SK-N-SH (cell line): ENCODE measurements at regions not wholly inside any gene's neighbourhood (a gene's known extent, or its start where the extent isn't known, plus 50 kb on each side); places are given as distances from the start of the nearest gene placed in this dataset.

Experiments
- CTCF ChIA-PET: fragments of 300-600, 350-600 bp; formaldehyde crosslinking; extraction: SDS; loops from one replicate; lab custom pipeline; 2021; lab: Yijun Ruan, JAX
- POLR2A ChIA-PET: fragments of 350-600 bp; sonication (Branson Sonifier 250); formaldehyde crosslinking; extraction: SDS; loops from one replicate; lab custom pipeline; 2020; ENCODE audit warnings: antibody characterized with exemption, inconsistent platforms; lab: Yijun Ruan, JAX
- DNase-seq: peaks from one replicate; pipeline ENCODE4 v3.0.0; 2012
- H2AFZ ChIP-seq: fragments of 200-600 bp; sonication (generic); 2 replicates; pipeline ENCODE4 v1.8.1; 2016; ENCODE audit warnings: antibody characterized with exemption, mild to moderate bottlenecking, low read depth
- H3F3A ChIP-seq: fragments of 200-600 bp; sonication (generic); replicated peaks from 2 replicates; pipeline ENCODE3; 2016; ENCODE audit warnings: antibody characterized with exemption, mild to moderate bottlenecking; ENCODE audit not compliant: insufficient read depth
- H3K27ac ChIP-seq, 2 experiments: fragments of 200-500 bp in 1 of 2; fragments of 200-600 bp in 1 of 2; sonication (Bioruptor generic) in 1 of 2; sonication (generic), shearing (Covaris generic) in 1 of 2; 2 replicates each; pipeline versions ENCODE4 v1.5.1 to v1.6.1; 2014 to 2016; ENCODE audit warnings: low read depth in 2 of 2, inconsistent platforms in 1 of 2, low read length in 1 of 2, mild to moderate bottlenecking in 1 of 2, mixed read lengths in 1 of 2
- H3K27me3 ChIP-seq: fragments of 200-600 bp; sonication (generic), shearing (Covaris generic); 2 replicates; pipeline ENCODE4 v1.6.1; 2016; ENCODE audit warnings: mixed run types; ENCODE audit not compliant: insufficient read depth
- H3K36me3 ChIP-seq, 2 experiments: fragments of 200-500 bp in 1 of 2; fragments of 200-600 bp in 1 of 2; sonication (Bioruptor generic) in 1 of 2; sonication (generic) in 1 of 2; replicated peaks in 1 of 2; 2 replicates each; pipeline versions ENCODE3 to v1.5.1; 2014 to 2016; ENCODE audit warnings: low read length in 1 of 2, mild to moderate bottlenecking in 1 of 2; ENCODE audit not compliant: insufficient read depth in 2 of 2, control insufficient read depth in 1 of 2
- H3K4me1 ChIP-seq, 2 experiments: fragments of 200-500 bp in 1 of 2; fragments of 200-600 bp in 1 of 2; sonication (Bioruptor generic) in 1 of 2; sonication (generic), shearing (Covaris generic) in 1 of 2; 2 replicates each; pipeline versions ENCODE4 v1.5.1 to v1.6.1; 2014 to 2016; ENCODE audit warnings: low read depth in 1 of 2, low read length in 1 of 2, mixed run types in 1 of 2; ENCODE audit not compliant: insufficient read depth in 2 of 2, control insufficient read depth in 1 of 2
- H3K4me2 ChIP-seq: fragments of 200-600 bp; sonication (generic), shearing (Covaris generic); 2 replicates; pipeline ENCODE4 v1.6.1; 2017; ENCODE audit warnings: mixed run types
- H3K4me3 ChIP-seq, 2 experiments: fragments of 200-500 bp in 1 of 2; fragments of 200-600 bp in 1 of 2; sonication (Bioruptor generic) in 1 of 2; sonication (generic), shearing (Covaris generic) in 1 of 2; 2 replicates each; pipeline versions ENCODE4 v1.5.1 to v1.8.1; 2014 to 2016; ENCODE audit warnings: low read depth in 2 of 2, inconsistent platforms in 1 of 2, low read length in 1 of 2, mild to moderate bottlenecking in 1 of 2, mixed read lengths in 1 of 2, moderate library complexity in 1 of 2
- H3K79me2 ChIP-seq: fragments of 200-600 bp; sonication (generic); 2 replicates; pipeline ENCODE4 v1.8.1; 2017; ENCODE audit warnings: mild to moderate bottlenecking; ENCODE audit not compliant: insufficient read depth
- H3K9ac ChIP-seq: fragments of 200-600 bp; sonication (generic); 2 replicates; pipeline ENCODE4 v1.6.1; 2017; ENCODE audit warnings: mixed run types
- H3K9me2 ChIP-seq: fragments of 200-600 bp; sonication (generic); 2 replicates; pipeline ENCODE4 v1.6.1; 2017; ENCODE audit warnings: mixed run types
- H3K9me3 ChIP-seq: fragments of 200-600 bp; sonication (generic); 2 replicates; pipeline ENCODE4 v1.6.1; 2017; ENCODE audit warnings: mixed run types, mild to moderate bottlenecking, moderate library complexity
- H4K20me1 ChIP-seq: fragments of 200-600 bp; sonication (generic); 2 replicates; pipeline ENCODE4 v1.6.1; 2017; ENCODE audit warnings: mild to moderate bottlenecking, mixed run types; ENCODE audit not compliant: insufficient read depth
- CHD2 ChIP-seq: fragments of 150-350 bp; IDR thresholded peaks from 2 replicates; pipeline ENCODE4 v1.6.1; 2018; ENCODE audit warnings: low read length; ENCODE audit not compliant: partially characterized antibody
- ELF1 ChIP-seq: IDR thresholded peaks from 2 replicates; pipeline ENCODE4 v1.4.0; 2012
- FOXJ3 ChIP-seq: sonication (generic); formaldehyde crosslinking; IDR thresholded peaks from 2 replicates; pipeline ENCODE4 v1.5.1; 2020; ENCODE audit warnings: mild to moderate bottlenecking, missing genetic modification reagents
- FOXM1 ChIP-seq: IDR thresholded peaks from 2 replicates; pipeline ENCODE4 v1.4.0; 2012; ENCODE audit warnings: low read depth, mild to moderate bottlenecking
- MAX ChIP-seq: IDR thresholded peaks from 2 replicates; pipeline ENCODE4 v1.4.0; 2012; ENCODE audit warnings: low read depth
- MEF2A ChIP-seq: IDR thresholded peaks from 2 replicates; pipeline ENCODE4 v1.4.0; 2012; ENCODE audit warnings: low read depth, borderline replicate concordance
- MXI1 ChIP-seq: IDR thresholded peaks from 2 replicates; pipeline ENCODE4 v1.6.1; 2012; ENCODE audit warnings: mild to moderate bottlenecking, low read depth, low read length, improper control_type of control experiment
- NRF1 ChIP-seq: IDR thresholded peaks from 2 replicates; pipeline ENCODE4 v1.6.1; 2012; ENCODE audit warnings: low read depth, mild to moderate bottlenecking, low read length
- POLR2AphosphoS5 ChIP-seq: IDR thresholded peaks from 2 replicates; pipeline ENCODE4 v1.6.1; 2012; ENCODE audit warnings: low read depth, low read length
- RCOR1 ChIP-seq: fragments of 150-350 bp; IDR thresholded peaks from 2 replicates; pipeline ENCODE4 v1.6.1; 2017; ENCODE audit warnings: antibody characterized with exemption, low read length
- RFX5 ChIP-seq: IDR thresholded peaks from 2 replicates; pipeline ENCODE4 v1.6.1; 2012; ENCODE audit warnings: mild to moderate bottlenecking, improper control_type of control experiment, low read length
- SMC3 ChIP-seq: IDR thresholded peaks from 2 replicates; pipeline ENCODE4 v1.6.1; 2012; ENCODE audit warnings: low read depth, low read length, improper control_type of control experiment
- TAF1 ChIP-seq: IDR thresholded peaks from 2 replicates; pipeline ENCODE4 v1.6.1; 2012; ENCODE audit warnings: low read depth, mild to moderate bottlenecking, low read length, moderate library complexity, borderline replicate concordance
- USF2 ChIP-seq: fragments of 150-350 bp; IDR thresholded peaks from 2 replicates; pipeline ENCODE4 v1.6.1; 2017; ENCODE audit warnings: antibody characterized with exemption, low read length, low read depth, borderline replicate concordance
- YY1 ChIP-seq: IDR thresholded peaks from 2 replicates; pipeline ENCODE4 v1.4.0; 2012; ENCODE audit warnings: low read depth, mild to moderate bottlenecking
- WGBS: methylation state at CpG from one replicate; pipeline ENCODE4 v1.1.6; 2017; ENCODE audit warnings: low lambda C conversion rate; 5-methylcytosine and 5-hydroxymethylcytosine counted together
- TF ChIP-seq, protein P1 (sequence below): IDR thresholded peaks from 2 replicates; pipeline ENCODE4 v1.4.0; 2012; ENCODE audit warnings: low read depth, borderline replicate concordance
- TF ChIP-seq, protein P2 (sequence below): IDR thresholded peaks from 2 replicates; pipeline ENCODE4 v1.6.1; 2012; ENCODE audit warnings: mild to moderate bottlenecking, low read depth, low read length, moderate library complexity
- TF ChIP-seq, protein P3 (sequence below): IDR thresholded peaks from 2 replicates; pipeline ENCODE4; 2012

- no peak for DNase-seq
- POLR2A ChIA-PET: no interaction called here
- Histone ChIP-seq H3K36me3 (no peaks in the 10 kb centered on the region), H3K9ac (no peak overlapping the region), H2AFZ (no peak overlapping the region), H3F3A (no peaks in the 10 kb centered on the region), H3K27me3 (no peaks in the 10 kb centered on the region), H3K9me3 (no peaks in the 10 kb centered on the region), H3K4me3 (no peak overlapping the region), H3K4me2 (no peak overlapping the region), H3K79me2 (no peaks in the 10 kb centered on the region), H3K9me2 (no peaks in the 10 kb centered on the region), H3K27ac (no peak overlapping the region), H4K20me1 (no peaks in the 10 kb centered on the region), H3K4me1 (no peaks in the 10 kb centered on the region)
- CTCF ChIA-PET: no interaction called here
- TF ChIP-seq FOXJ3 (CRISPR knock-in tag) (no peak), NRF1 (no peak), RFX5 (no peak), CHD2 (no peak), MAX (no peak), ELF1 (no peak), MXI1 (no peak), SMC3 (no peak), TAF1 (no peak), FOXM1 (no peak), MEF2A (no peak), USF2 (no peak), POLR2AphosphoS5 (no peak), YY1 (no peak), RCOR1 (no peak)
- TF ChIP-seq, protein P1, sequence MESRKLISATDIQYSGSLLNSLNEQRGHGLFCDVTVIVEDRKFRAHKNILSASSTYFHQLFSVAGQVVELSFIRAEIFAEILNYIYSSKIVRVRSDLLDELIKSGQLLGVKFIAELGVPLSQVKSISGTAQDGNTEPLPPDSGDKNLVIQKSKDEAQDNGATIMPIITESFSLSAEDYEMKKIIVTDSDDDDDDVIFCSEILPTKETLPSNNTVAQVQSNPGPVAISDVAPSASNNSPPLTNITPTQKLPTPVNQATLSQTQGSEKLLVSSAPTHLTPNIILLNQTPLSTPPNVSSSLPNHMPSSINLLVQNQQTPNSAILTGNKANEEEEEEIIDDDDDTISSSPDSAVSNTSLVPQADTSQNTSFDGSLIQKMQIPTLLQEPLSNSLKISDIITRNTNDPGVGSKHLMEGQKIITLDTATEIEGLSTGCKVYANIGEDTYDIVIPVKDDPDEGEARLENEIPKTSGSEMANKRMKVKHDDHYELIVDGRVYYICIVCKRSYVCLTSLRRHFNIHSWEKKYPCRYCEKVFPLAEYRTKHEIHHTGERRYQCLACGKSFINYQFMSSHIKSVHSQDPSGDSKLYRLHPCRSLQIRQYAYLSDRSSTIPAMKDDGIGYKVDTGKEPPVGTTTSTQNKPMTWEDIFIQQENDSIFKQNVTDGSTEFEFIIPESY: no peak
- TF ChIP-seq, protein P2, sequence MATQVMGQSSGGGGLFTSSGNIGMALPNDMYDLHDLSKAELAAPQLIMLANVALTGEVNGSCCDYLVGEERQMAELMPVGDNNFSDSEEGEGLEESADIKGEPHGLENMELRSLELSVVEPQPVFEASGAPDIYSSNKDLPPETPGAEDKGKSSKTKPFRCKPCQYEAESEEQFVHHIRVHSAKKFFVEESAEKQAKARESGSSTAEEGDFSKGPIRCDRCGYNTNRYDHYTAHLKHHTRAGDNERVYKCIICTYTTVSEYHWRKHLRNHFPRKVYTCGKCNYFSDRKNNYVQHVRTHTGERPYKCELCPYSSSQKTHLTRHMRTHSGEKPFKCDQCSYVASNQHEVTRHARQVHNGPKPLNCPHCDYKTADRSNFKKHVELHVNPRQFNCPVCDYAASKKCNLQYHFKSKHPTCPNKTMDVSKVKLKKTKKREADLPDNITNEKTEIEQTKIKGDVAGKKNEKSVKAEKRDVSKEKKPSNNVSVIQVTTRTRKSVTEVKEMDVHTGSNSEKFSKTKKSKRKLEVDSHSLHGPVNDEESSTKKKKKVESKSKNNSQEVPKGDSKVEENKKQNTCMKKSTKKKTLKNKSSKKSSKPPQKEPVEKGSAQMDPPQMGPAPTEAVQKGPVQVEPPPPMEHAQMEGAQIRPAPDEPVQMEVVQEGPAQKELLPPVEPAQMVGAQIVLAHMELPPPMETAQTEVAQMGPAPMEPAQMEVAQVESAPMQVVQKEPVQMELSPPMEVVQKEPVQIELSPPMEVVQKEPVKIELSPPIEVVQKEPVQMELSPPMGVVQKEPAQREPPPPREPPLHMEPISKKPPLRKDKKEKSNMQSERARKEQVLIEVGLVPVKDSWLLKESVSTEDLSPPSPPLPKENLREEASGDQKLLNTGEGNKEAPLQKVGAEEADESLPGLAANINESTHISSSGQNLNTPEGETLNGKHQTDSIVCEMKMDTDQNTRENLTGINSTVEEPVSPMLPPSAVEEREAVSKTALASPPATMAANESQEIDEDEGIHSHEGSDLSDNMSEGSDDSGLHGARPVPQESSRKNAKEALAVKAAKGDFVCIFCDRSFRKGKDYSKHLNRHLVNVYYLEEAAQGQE: no peak
- TF ChIP-seq, protein P3, sequence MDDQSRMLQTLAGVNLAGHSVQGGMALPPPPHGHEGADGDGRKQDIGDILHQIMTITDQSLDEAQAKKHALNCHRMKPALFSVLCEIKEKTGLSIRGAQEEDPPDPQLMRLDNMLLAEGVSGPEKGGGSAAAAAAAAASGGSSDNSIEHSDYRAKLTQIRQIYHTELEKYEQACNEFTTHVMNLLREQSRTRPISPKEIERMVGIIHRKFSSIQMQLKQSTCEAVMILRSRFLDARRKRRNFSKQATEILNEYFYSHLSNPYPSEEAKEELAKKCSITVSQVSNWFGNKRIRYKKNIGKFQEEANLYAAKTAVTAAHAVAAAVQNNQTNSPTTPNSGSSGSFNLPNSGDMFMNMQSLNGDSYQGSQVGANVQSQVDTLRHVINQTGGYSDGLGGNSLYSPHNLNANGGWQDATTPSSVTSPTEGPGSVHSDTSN: no peak
- 13% methylated on average over 1 of the region's 1 CpG for WGBS
These were observed 617.6 kb downstream of the TLR4 start for GRCh38 chr9:118321788-118322187.
